ENCODE measurements at regions not wholly inside any gene's neighbourhood (a gene's known extent, or its start where the extent isn't known, plus 50 kb on each side); places are given as distances from the start of the nearest gene placed in this dataset.

- Histone ChIP-seq H3K4me3 (no peak overlapping the region), H3K27ac (no peak overlapping the region), H3K36me3 (no peaks in the 10 kb centered on the region), H3K9me3 (no peaks in the 10 kb centered on the region), H3K4me1 (no peaks in the 10 kb centered on the region), H3K27me3 (peaks cover 0 to 17% (median 7%) of the 10 kb centered on the region in 7 donors)
- 79 to 80% methylated on average over 22 of the region's 22 CpGs for WGBS, 2 donors
- intact Hi-C loops (cut with DNase I): no loop called here
- ATAC-seq (no peak), DNase-seq (no peak)
- no peak for TF ChIP-seq CTCF (IDR thresholded peaks at IDR 0.05)
Observed at GRCh38 chr7:155954550-155955366, 142.5 kb upstream of the SHH start.

- TF ChIP-seq CTCF (IDR thresholded peaks at IDR 0.05): no peak
- 73 to 78% methylated on average over 19 of the region's 19 CpGs for WGBS, 2 donors
- DNase-seq (no peak), ATAC-seq (no peak)
- intact Hi-C loops (cut with DNase I): no loop called here
- no peaks in the 10 kb centered on the region for H3K36me3 ChIP-seq
- H3K27me3 ChIP-seq: peaks cover 0 to 21% (median 5%) of the 10 kb centered on the region in 7 donors
- H3K4me1 ChIP-seq: no peaks in the 10 kb centered on the region
- no peak overlapping the region for H3K27ac ChIP-seq
- H3K9me3 ChIP-seq: no peaks in the 10 kb centered on the region
- no peak overlapping the region for H3K4me3 ChIP-seq
Observed at GRCh38 chr7:155953781-155954549, 141.7 kb upstream of the SHH start.

GRCh38 chr7:155953501-155953778, 141.2 kb upstream of the SHH start:
- TF ChIP-seq CTCF (IDR thresholded peaks at IDR 0.05): no peak
- intact Hi-C loops (cut with DNase I): no loop called here
- Histone ChIP-seq H3K4me3 (no peak overlapping the region), H3K27me3 (peaks cover 0 to 27% (median 7%) of the 10 kb centered on the region in 7 donors), H3K9me3 (no peaks in the 10 kb centered on the region), H3K36me3 (no peaks in the 10 kb centered on the region), H3K27ac (no peak overlapping the region), H3K4me1 (no peaks in the 10 kb centered on the region)
- ATAC-seq (no peak), DNase-seq (no peak)
- whole genome bisulfite sequencing, 2 donors: 65 to 68% methylated on average over 5 of the region's 5 CpGs

GRCh38 chr7:155951554-155952158, 139.4 kb upstream of the SHH start:
- WGBS, 2 donors: 74 to 89% methylated on average over 21 of the region's 21 CpGs

More at GRCh38 chr7:155951554-155952158, 139.4 kb upstream of the SHH start:
- no peak for DNase-seq
- Histone ChIP-seq H3K27me3 (peaks cover 0 to 35% (median 7%) of the 10 kb centered on the region in 7 donors), H3K4me1 (no peaks in the 10 kb centered on the region), H3K36me3 (no peaks in the 10 kb centered on the region), H3K27ac (no peak overlapping the region), H3K4me3 (no peak overlapping the region), H3K9me3 (no peaks in the 10 kb centered on the region)
- intact Hi-C loops (cut with DNase I): no loop called here
- no peak for ATAC-seq
- no peak for TF ChIP-seq CTCF (IDR thresholded peaks at IDR 0.05)

All from heart right ventricle (tissue), 16 donors.